Ovary (tissue), 7 donors: ENCODE measurements at regions not wholly inside any gene's neighbourhood (a gene's known extent, or its start where the extent isn't known, plus 50 kb on each side); places are given as distances from the start of the nearest gene placed in this dataset.

Experiments
- DNase-seq, 5 donors: peaks; one replicate each; pipeline ENCODE4 v3.0.0-alpha.2; 2019 to 2020
- H3K27ac ChIP-seq, 2 donors: fragments of 200-600 bp; one replicate each; pipeline versions ENCODE4 v1.5.1 to v1.8.0; 2019 to 2022
- H3K27me3 ChIP-seq: fragments of 200-600 bp; one replicate; pipeline ENCODE4 v1.8.0; 2022
- H3K36me3 ChIP-seq: fragments of 200-600 bp; sonication (generic); one replicate; pipeline ENCODE4 v1.5.1; 2019
- H3K4me1 ChIP-seq: one replicate; pipeline ENCODE4 v1.8.1; 2013; ENCODE audit warnings: mild to moderate bottlenecking, moderate library complexity; ENCODE audit not compliant: insufficient read depth
- H3K4me3 ChIP-seq: fragments of 200-600 bp; sonication (generic); one replicate; pipeline ENCODE4 v1.5.1; 2017
- H3K9me3 ChIP-seq, 2 donors: fragments of 200-600 bp in 1 of 2; sonication (generic) in 1 of 2; one replicate each; pipeline versions ENCODE4 v1.5.1 to v1.8.1; 2013 to 2019; ENCODE audit warnings: mild to moderate bottlenecking in 1 of 2, moderate library complexity in 1 of 2
- EP300 ChIP-seq: sonication (generic); formaldehyde crosslinking; IDR thresholded peaks from one replicate; pipeline ENCODE4 v1.6.1; 2017; ENCODE audit warnings: antibody characterized with exemption
- POLR2A ChIP-seq: fragments of 450-650 bp; IDR thresholded peaks from one replicate; pipeline ENCODE4 v1.6.1; 2017; ENCODE audit warnings: antibody characterized with exemption, mild to moderate bottlenecking, moderate library complexity
- WGBS, 3 donors: extraction: QIAGEN DNeasy Blood & Tissue Kit in 1 of 3; methylation state at CpG; one replicate each; pipeline versions ENCODE4 v1.1.5 to v1.1.7; 2013 to 2017; 5-methylcytosine and 5-hydroxymethylcytosine counted together
- intact Hi-C, 4 donors: fragments of 100-400 bp; cut with DNase I; formaldehyde crosslinking; loops; one replicate each; pipeline versions ENCODE4 v1.11.0 to v1.15.1; 2022 to 2023
- TF ChIP-seq, protein P1 (sequence below), 3 donors: fragments of 450-650 bp in 2 of 3; fragments of 200-600 bp in 1 of 3; IDR thresholded peaks; one replicate each; pipeline versions ENCODE4 v1.5.1 to v1.8.0; 2016 to 2022; ENCODE audit warnings: antibody characterized with exemption in 3 of 3, mild to moderate bottlenecking in 1 of 3
- donor health status: DM: no; HTN: no; CAD: no; lungs with moderate emphysema.
- donor health status: DM: no; HTN: no; CAD: no.
- donor health status: Bipolar disorder and iron deficiency.
- donor health status: DM: no; HTN: no; CAD: no.
- donor health status: DM: yes; HTN: yes; CAD: no.

DNA sequence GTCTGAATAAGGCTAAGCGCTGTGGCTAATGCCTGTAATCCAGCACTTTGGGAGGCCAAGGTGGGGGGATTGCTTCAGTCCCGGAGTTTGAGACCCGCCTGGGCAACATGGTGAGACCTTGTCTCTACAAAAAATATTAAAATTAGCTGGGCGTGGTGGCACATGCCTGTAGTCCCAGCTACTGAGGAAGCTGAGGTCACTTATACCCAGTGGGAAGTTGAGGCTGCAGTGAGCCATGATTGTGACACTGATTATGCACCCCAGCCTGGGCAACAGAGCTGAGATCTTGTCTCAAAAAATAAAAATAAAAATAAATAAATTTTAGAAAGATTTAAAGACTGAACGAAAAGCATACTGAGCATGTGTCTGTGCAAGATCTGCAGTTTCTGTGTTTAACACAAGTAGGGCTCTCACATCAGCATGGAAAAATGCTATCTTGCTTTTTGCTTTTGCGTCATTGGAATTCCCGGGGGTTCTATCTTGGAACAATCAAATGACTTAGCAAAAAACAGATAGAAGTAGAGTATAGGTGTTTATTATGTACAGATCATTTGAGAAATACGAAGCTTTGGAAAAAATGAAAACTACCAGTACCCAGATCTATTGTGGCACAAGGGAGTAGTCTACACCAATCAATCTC is 161.9 kb downstream of the CAPZA3 start:
- WGBS, 3 donors = 94 to 97% (median 95%) methylated on average over 8 of the region's 8 CpGs
- no peak for DNase-seq
- no peaks in the 10 kb centered on the region for H3K27me3 ChIP-seq
- no peaks in the 10 kb centered on the region for H3K9me3 ChIP-seq
- intact Hi-C loops = no loop called here
- H3K4me1 ChIP-seq = no peaks in the 10 kb centered on the region
- H3K4me3 ChIP-seq = no peak overlapping the region
- H3K27ac ChIP-seq = no peak overlapping the region
- H3K36me3 ChIP-seq = no peaks in the 10 kb centered on the region
- no peak for TF ChIP-seq EP300
- TF ChIP-seq POLR2A = no peak
- TF ChIP-seq, protein P1, sequence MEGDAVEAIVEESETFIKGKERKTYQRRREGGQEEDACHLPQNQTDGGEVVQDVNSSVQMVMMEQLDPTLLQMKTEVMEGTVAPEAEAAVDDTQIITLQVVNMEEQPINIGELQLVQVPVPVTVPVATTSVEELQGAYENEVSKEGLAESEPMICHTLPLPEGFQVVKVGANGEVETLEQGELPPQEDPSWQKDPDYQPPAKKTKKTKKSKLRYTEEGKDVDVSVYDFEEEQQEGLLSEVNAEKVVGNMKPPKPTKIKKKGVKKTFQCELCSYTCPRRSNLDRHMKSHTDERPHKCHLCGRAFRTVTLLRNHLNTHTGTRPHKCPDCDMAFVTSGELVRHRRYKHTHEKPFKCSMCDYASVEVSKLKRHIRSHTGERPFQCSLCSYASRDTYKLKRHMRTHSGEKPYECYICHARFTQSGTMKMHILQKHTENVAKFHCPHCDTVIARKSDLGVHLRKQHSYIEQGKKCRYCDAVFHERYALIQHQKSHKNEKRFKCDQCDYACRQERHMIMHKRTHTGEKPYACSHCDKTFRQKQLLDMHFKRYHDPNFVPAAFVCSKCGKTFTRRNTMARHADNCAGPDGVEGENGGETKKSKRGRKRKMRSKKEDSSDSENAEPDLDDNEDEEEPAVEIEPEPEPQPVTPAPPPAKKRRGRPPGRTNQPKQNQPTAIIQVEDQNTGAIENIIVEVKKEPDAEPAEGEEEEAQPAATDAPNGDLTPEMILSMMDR (IDR thresholded peaks at IDR 0.05) = no peak

DNA sequence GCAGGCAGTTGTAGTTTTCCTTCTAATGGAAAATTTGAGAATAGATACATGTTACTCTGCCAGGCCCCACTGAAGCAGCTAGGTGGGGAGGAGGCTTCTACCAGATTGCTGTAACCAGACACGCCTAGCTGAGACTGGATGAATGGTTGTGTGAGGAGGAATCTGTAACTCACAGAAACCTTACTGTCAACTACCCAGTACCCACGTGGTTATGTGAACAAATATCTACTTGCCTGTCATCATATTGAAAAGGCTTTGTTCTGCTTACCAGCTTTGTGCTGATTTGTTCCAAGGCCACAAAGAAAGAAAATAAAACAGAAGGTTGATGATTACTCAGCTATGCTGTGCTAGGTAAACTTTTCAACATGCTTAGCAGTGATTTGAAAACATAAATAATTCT is 167.2 kb downstream of the CAPZA3 start:
- DNase-seq = no peak
- intact Hi-C loops = no loop called here
- Histone ChIP-seq H3K9me3 (no peaks in the 10 kb centered on the region), H3K27me3 (no peaks in the 10 kb centered on the region), H3K36me3 (no peaks in the 10 kb centered on the region), H3K27ac (no peak overlapping the region), H3K4me1 (no peaks in the 10 kb centered on the region), H3K4me3 (no peak overlapping the region)
- 31 to 57% (median 39%) methylated on average over 2 of the region's 2 CpGs for WGBS, 3 donors
- TF ChIP-seq EP300 = no peak
- no peak for TF ChIP-seq POLR2A
- TF ChIP-seq, protein P1 (IDR thresholded peaks at IDR 0.05) = no peak

DNA sequence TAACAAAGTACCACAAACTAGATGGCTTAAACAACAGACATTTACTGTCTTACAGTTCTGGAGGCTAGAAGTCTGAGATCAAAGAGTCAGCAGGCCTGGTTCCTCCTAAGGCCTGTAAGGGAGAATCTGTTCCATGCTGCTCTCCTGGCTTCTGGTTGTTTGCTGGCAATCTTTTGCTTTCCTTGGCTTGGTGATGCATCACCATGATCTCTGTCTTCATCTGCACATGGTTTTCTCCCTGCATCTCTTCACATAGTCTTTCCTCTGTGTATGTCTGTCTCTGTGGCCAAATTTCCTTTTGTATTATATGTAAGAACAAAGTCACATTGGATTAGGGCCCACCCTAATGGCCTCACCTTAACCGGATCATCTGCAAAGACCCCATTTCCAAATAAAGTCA is 168.5 kb downstream of the CAPZA3 start:
- WGBS, 3 donors = 97 to 99% (median 98%) methylated on average over 1 of the region's 1 CpG
- intact Hi-C loops = no loop called here
- Histone ChIP-seq H3K4me3 (no peak overlapping the region), H3K4me1 (no peaks in the 10 kb centered on the region), H3K9me3 (no peaks in the 10 kb centered on the region), H3K27me3 (no peaks in the 10 kb centered on the region), H3K27ac (no peak overlapping the region), H3K36me3 (no peaks in the 10 kb centered on the region)
- TF ChIP-seq EP300 (no peak), POLR2A (no peak)
- TF ChIP-seq, protein P1 (IDR thresholded peaks at IDR 0.05) = no peak
- DNase-seq = no peak

DNA sequence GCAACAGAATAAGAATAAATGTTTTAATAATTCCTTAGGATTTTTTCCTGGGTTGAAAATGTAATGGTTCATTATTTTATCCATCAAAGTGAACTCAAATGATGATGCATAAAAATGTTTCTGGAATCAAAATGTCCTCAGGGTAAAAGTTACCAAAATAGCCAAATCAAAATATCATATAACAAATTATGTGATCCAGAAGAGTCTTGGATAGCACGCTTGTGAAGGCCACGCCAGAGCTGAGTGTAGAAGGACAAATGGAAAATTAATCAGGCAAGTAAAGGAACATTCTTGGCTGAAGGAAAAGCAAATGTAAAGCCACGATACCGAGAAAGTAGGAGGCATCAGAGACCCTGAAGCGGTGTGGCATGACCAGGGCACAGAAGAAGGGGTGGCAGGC is 169.2 kb downstream of the CAPZA3 start:
- 88 to 89% (median 88%) methylated on average over 5 of the region's 5 CpGs for WGBS, 3 donors
- DNase-seq = no peak
- Histone ChIP-seq H3K9me3 (no peaks in the 10 kb centered on the region), H3K27me3 (no peaks in the 10 kb centered on the region), H3K27ac (no peak overlapping the region), H3K4me3 (no peak overlapping the region), H3K36me3 (no peaks in the 10 kb centered on the region), H3K4me1 (no peaks in the 10 kb centered on the region)
- TF ChIP-seq, protein P1 (IDR thresholded peaks at IDR 0.05) = no peak
- no peak for TF ChIP-seq EP300
- TF ChIP-seq POLR2A = no peak
- intact Hi-C loops = no loop called here
